Heart left ventricle (tissue), 16 donors: ENCODE measurements at regions not wholly inside any gene's neighbourhood (a gene's known extent, or its start where the extent isn't known, plus 50 kb on each side); places are given as distances from the start of the nearest gene placed in this dataset.

ENCODE experiments used
- ATAC-seq, 4 donors: fragments of 200-7000 bp; cut with Tn5 transposase; one replicate each; pipeline ENCODE4 v1.9.1; 2020 to 2022; ENCODE audit warnings: moderate library complexity in 4 of 4, mild to moderate bottlenecking in 3 of 4, moderate number of reproducible peaks in 1 of 4
- DNase-seq, 5 donors: peaks; one replicate each; pipeline ENCODE4 v3.0.0-alpha.2; 2020
- H3K27ac ChIP-seq, 12 donors: fragments of 200-600 bp; sonication (generic) in 4 of 12; one replicate each; pipeline versions ENCODE4 v1.5.0 to v1.8.0; 2016 to 2022; ENCODE audit warnings: mild to moderate bottlenecking in 2 of 12
- H3K27me3 ChIP-seq, 9 donors: fragments of 200-600 bp; sonication (generic) in 2 of 9; one replicate each; pipeline versions ENCODE4 v1.5.1 to v1.8.0; 2016 to 2022; ENCODE audit warnings: mild to moderate bottlenecking in 3 of 9
- H3K36me3 ChIP-seq, 9 donors: fragments of 200-600 bp; sonication (generic) in 2 of 9; one replicate each; pipeline versions ENCODE4 v1.5.0 to v1.8.0; 2018 to 2022; ENCODE audit warnings: mild to moderate bottlenecking in 2 of 9
- H3K4me1 ChIP-seq, 12 donors: fragments of 200-600 bp; sonication (generic) in 4 of 12; one replicate each; pipeline versions ENCODE4 v1.5.0 to v1.8.0; 2016 to 2022; ENCODE audit warnings: mild to moderate bottlenecking in 3 of 12
- H3K4me3 ChIP-seq, 12 donors: fragments of 200-600 bp; sonication (generic) in 4 of 12; one replicate each; pipeline versions ENCODE4 v1.5.0 to v1.8.0; 2017 to 2022; ENCODE audit warnings: mild to moderate bottlenecking in 9 of 12, moderate library complexity in 4 of 12
- H3K9me3 ChIP-seq, 12 donors: fragments of 200-600 bp; sonication (generic) in 4 of 12; one replicate each; pipeline versions ENCODE4 v1.5.0 to v1.8.0; 2016 to 2022; ENCODE audit warnings: mild to moderate bottlenecking in 1 of 12
- POLR2A ChIP-seq, 2 donors: fragments of 450-650 bp; IDR thresholded peaks; one replicate each; pipeline ENCODE4 v1.6.1; 2017; ENCODE audit warnings: antibody characterized with exemption in 2 of 2, mild to moderate bottlenecking in 2 of 2, moderate library complexity in 2 of 2
- whole genome bisulfite sequencing, 4 donors: extraction: QIAGEN DNeasy Blood & Tissue Kit in 2 of 4; methylation state at CpG; one replicate each; pipeline versions ENCODE4 v1.1.5 to v1.1.7; 2013 to 2018; 5-methylcytosine and 5-hydroxymethylcytosine counted together
- intact Hi-C, 10 donors: fragments of 100-400 bp; cut with DNase I; formaldehyde crosslinking; loops; one replicate each; pipeline versions ENCODE4 v1.11.1 to v1.14.2; 2022
- TF ChIP-seq, protein P1 (sequence below), 12 donors: fragments of 200-600 bp; sonication (generic) in 4 of 12; IDR thresholded peaks; one replicate each; pipeline versions ENCODE4 v1.5.0 to v1.8.0; 2018 to 2022; ENCODE audit warnings: antibody characterized with exemption in 12 of 12, mild to moderate bottlenecking in 5 of 12
- donor health status: ischemic (EF 13 %, LVEDD 7.1; RV severe dilation, severe dysfunction).
- donor health status: healthy with polysubstance abuse.
- donor health status: DM: no; HTN: yes; CAD: no.
- donor health status: DM: no; HTN: no; CAD: no.
- donor health status: ischemic (EF 25% LVEDD 6.9; RV normal size, moderate dysfunction).
- donor health status: ischemic (EF 25% LVEDD 5.7; RV mildly dilated, moderate dysfunction).
- donor health status: healthy.
- donor health status: DM: yes; HTN: yes; CAD: no.
- donor health status: ischemic (EF 35%, LVEDD 5.7; RV mildly dilated, moderate dysfunction).
- donor health status: nonischemic (EF 11% LVEDD 7.7; RV severe dilation, severe dysfunction).
- donor health status: DM: yes; HTN: yes; CAD: no.
- donor health status: PGD.
- donor health status: ischemic (EF 29% LVEDD 5.4; RV normal size, mild dysfunction).
- donor health status: nonischemic (EF 23%, LVEDD 6.1; RV moderate dilation, normal function).

DNA sequence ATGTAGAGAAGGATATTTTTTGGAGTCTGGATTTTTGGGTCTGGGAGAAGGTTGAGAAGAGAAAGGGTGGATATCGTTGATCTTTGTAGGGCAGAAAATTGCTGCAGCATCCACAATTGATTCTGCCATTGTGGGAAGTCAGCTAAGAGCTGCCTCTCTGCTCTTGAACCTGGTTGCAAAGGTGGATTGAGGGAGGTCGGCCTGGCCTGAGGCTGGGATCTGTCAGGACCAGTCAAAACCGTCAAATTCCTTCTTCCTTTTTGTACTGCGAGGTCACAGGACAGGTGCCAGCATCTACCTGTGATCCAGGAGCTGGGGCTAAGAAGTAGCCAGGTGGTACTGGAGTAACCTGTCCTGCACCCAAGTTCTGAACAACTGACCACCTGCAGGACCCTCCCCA, 93.7 kb downstream of the SHOX start:
- no peak for ATAC-seq
- Histone ChIP-seq H3K27me3 (no peaks in the 10 kb centered on the region), H3K4me3 (no peak overlapping the region), H3K9me3 (peaks cover 0 to 17% (median 8%) of the 10 kb centered on the region in 12 donors), H3K36me3 (no peaks in the 10 kb centered on the region), H3K4me1 (no peaks in the 10 kb centered on the region), H3K27ac (no peak overlapping the region)
- WGBS, 4 donors: 91 to 98% (median 93%) methylated on average over 4 of the region's 4 CpGs
- no peak for DNase-seq
- intact Hi-C loops: no loop called here
- TF ChIP-seq, protein P1, sequence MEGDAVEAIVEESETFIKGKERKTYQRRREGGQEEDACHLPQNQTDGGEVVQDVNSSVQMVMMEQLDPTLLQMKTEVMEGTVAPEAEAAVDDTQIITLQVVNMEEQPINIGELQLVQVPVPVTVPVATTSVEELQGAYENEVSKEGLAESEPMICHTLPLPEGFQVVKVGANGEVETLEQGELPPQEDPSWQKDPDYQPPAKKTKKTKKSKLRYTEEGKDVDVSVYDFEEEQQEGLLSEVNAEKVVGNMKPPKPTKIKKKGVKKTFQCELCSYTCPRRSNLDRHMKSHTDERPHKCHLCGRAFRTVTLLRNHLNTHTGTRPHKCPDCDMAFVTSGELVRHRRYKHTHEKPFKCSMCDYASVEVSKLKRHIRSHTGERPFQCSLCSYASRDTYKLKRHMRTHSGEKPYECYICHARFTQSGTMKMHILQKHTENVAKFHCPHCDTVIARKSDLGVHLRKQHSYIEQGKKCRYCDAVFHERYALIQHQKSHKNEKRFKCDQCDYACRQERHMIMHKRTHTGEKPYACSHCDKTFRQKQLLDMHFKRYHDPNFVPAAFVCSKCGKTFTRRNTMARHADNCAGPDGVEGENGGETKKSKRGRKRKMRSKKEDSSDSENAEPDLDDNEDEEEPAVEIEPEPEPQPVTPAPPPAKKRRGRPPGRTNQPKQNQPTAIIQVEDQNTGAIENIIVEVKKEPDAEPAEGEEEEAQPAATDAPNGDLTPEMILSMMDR (IDR thresholded peaks at IDR 0.05): no peak
- TF ChIP-seq POLR2A (IDR thresholded peaks at IDR 0.05): no peak

DNA sequence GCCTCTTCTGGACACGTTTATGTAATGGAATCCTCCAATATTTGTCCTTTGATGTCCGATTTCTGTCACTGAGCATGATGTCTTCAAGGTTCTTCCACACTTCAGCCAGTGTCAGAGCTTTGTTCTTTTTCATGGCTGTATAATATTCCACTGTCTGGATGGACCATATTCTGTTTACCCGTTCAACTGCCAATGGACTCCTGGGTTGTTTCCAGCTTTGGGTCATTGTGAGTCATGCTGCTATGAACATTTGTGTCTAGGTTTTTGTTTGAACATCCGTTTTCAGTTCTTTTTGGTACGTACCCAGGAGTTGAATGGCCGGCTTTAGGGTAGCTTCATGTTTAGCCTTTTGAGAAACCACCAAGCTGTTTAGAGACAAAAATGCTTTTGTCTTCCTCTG, 93.2 kb downstream of the SHOX start:
- H3K4me3 ChIP-seq: no peak overlapping the region
- no peaks in the 10 kb centered on the region for H3K4me1 ChIP-seq
- intact Hi-C loops: no loop called here
- WGBS, 4 donors: 77 to 95% (median 83%) methylated on average over 5 to 6 of the region's 6 CpGs
- no peaks in the 10 kb centered on the region for H3K36me3 ChIP-seq
- TF ChIP-seq, protein P1 (IDR thresholded peaks at IDR 0.05): no peak
- TF ChIP-seq POLR2A (IDR thresholded peaks at IDR 0.05): no peak
- no peaks in the 10 kb centered on the region for H3K27me3 ChIP-seq
- no peak overlapping the region for H3K27ac ChIP-seq
- no peak for ATAC-seq
- peaks cover 0 to 17% (median 8%) of the 10 kb centered on the region in 12 donors for H3K9me3 ChIP-seq
- DNase-seq: no peak

DNA sequence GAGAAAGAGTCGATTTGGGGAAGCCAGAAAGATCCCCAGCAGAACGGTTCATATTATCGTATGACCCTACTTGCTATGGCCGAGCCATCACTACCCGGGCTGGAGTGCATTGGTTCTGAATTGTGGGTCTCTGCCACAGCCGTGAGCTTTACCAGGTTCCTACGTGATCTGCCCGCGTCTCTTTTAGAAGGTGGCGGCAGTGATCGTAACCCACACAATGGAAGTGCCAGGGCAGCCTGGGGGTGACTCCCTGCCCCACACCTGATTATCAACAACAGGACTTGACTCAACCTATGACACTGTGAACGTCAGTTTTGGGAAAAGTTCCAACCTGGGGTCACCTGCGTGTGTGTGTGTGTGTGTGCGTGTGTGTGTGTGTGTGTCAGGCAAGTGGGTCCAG, 90.8 kb downstream of the SHOX start:
- intact Hi-C loops: no loop called here
- H3K27ac ChIP-seq: no peak overlapping the region
- no peaks in the 10 kb centered on the region for H3K4me1 ChIP-seq
- H3K4me3 ChIP-seq: no peak overlapping the region
- TF ChIP-seq POLR2A (IDR thresholded peaks at IDR 0.05): no peak
- no peaks in the 10 kb centered on the region for H3K27me3 ChIP-seq
- 82 to 93% (median 87%) methylated on average over 8 to 14 of the region's 14 CpGs for WGBS, 4 donors
- no peak for ATAC-seq
- DNase-seq: no peak
- H3K9me3 ChIP-seq: peaks cover 0 to 30% (median 12%) of the 10 kb centered on the region in 12 donors
- H3K36me3 ChIP-seq: no peaks in the 10 kb centered on the region

DNA sequence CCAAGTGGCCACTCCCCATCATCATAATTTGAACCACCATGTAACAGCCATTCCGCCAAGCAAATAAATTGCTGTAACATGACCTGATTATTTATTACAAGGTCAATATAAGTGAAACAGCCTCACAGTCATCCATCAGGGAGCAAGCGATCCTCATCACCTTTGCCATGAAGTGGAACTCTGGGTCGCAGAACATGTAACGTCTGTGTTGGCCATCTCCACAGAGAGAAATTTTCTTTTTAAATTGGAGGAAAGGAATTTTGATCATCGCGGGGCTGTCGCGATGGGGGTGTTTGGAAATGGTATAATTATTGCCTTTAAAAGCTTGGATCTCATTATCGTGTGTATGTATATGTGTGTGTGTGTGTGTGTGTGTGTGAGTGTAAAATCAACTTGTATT, 90.2 kb downstream of the SHOX start:
- Histone ChIP-seq H3K4me1 (no peaks in the 10 kb centered on the region), H3K4me3 (no peak overlapping the region), H3K27me3 (no peaks in the 10 kb centered on the region), H3K9me3 (peaks cover 0 to 30% (median 13%) of the 10 kb centered on the region in 12 donors), H3K27ac (no peak overlapping the region), H3K36me3 (no peaks in the 10 kb centered on the region)
- no peak for TF ChIP-seq POLR2A (IDR thresholded peaks at IDR 0.05)
- TF ChIP-seq, protein P1 (IDR thresholded peaks at IDR 0.05): no peak
- intact Hi-C loops: no loop called here
- WGBS, 4 donors: 83 to 90% (median 87%) methylated on average over 9 of the region's 9 CpGs
- ATAC-seq (no peak), DNase-seq (no peak)

DNA sequence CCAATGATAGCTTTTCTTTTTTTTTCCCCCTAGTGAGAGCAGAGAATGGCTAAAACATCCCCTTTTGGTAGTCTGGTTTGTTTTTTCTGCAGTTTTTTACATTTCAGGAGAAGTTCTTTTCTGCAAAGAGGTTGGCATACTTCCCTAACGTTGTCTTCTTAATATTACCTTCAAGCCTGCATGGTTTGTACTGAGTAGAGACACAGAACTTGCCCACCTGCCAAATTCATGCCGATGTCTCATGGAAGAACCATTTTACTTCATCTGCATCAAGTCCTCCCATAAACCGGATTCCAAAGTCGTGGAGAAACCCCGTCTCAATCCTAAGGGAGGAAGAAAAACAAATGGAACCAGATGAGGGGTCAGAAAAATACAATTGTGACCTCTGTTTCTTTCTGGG, 89.7 kb downstream of the SHOX start:
- H3K36me3 ChIP-seq: no peaks in the 10 kb centered on the region
- ATAC-seq (no peak), DNase-seq (no peak)
- 63 to 72% (median 69%) methylated on average over 5 of the region's 5 CpGs for WGBS, 4 donors
- no peak overlapping the region for H3K27ac ChIP-seq
- TF ChIP-seq, protein P1 (IDR thresholded peaks at IDR 0.05): no peak
- TF ChIP-seq POLR2A (IDR thresholded peaks at IDR 0.05): no peak
- intact Hi-C loops: no loop called here
- H3K4me3 ChIP-seq: no peak overlapping the region
- no peaks in the 10 kb centered on the region for H3K27me3 ChIP-seq
- peaks cover 0 to 30% (median 13%) of the 10 kb centered on the region in 12 donors for H3K9me3 ChIP-seq
- no peaks in the 10 kb centered on the region for H3K4me1 ChIP-seq
